Spleen (tissue), 7 donors: ENCODE measurements at regions not wholly inside any gene's neighbourhood (a gene's known extent, or its start where the extent isn't known, plus 50 kb on each side); places are given as distances from the start of the nearest gene placed in this dataset.

Source experiments
- POLR2A ChIP-seq, 3 donors: fragments of 450-650 bp; IDR thresholded peaks; one replicate each; pipeline ENCODE4 v1.5.1; 2017; ENCODE audit warnings: antibody characterized with exemption in 3 of 3, mild to moderate bottlenecking in 1 of 3
- POLR2AphosphoS5 ChIP-seq, 3 donors: sonication (generic); formaldehyde crosslinking; IDR thresholded peaks; one replicate each; pipeline ENCODE4 v1.5.1; 2017; ENCODE audit warnings: antibody characterized with exemption in 3 of 3
- TF ChIP-seq, protein P1 (sequence below), 11 experiments: fragments of 200-600 bp in 7 of 11; fragments of 450-650 bp in 4 of 11; sonication (generic) in 4 of 11; IDR thresholded peaks in 8 of 11; conservative IDR thresholded peaks in 3 of 11; 1 replicate in 7 of 11; 2 replicates in 4 of 11; pipeline versions ENCODE4 v1.4.0 to v1.8.0; 2016 to 2021; ENCODE audit warnings: antibody characterized with exemption in 11 of 11, inconsistent platforms in 4 of 11, mild to moderate bottlenecking in 1 of 11
- donor health status: DM: no; HTN: no; CAD: no; lungs with moderate emphysema.
- donor health status: DM: no; HTN: no; CAD: no.
- donor health status: DM: no; HTN: no; CAD: no.

DNA sequence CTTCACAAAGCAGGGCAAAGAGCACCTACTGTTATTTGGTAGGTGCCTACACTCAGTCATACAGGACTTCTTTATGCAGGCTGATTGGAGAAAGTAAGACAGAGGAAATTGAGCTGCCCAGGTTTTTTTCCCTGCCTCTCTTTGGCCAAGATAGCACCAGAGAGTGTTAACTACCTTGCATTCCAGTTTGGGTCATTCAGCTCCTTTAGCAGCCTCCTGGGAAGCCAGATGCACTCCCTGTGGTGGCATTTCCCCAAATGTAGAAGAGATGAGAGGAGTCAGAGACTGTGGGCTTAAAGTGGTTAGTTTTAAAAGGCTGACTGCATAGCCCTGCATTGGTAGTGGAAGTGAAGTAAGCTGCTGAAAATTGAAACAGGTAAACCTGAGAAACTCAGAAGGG is 358.4 kb downstream of the BCKDHB start:
- TF ChIP-seq, protein P1, sequence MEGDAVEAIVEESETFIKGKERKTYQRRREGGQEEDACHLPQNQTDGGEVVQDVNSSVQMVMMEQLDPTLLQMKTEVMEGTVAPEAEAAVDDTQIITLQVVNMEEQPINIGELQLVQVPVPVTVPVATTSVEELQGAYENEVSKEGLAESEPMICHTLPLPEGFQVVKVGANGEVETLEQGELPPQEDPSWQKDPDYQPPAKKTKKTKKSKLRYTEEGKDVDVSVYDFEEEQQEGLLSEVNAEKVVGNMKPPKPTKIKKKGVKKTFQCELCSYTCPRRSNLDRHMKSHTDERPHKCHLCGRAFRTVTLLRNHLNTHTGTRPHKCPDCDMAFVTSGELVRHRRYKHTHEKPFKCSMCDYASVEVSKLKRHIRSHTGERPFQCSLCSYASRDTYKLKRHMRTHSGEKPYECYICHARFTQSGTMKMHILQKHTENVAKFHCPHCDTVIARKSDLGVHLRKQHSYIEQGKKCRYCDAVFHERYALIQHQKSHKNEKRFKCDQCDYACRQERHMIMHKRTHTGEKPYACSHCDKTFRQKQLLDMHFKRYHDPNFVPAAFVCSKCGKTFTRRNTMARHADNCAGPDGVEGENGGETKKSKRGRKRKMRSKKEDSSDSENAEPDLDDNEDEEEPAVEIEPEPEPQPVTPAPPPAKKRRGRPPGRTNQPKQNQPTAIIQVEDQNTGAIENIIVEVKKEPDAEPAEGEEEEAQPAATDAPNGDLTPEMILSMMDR (IDR thresholded peaks at IDR 0.05 in 8 of 11, conservative IDR thresholded peaks at IDR 0.05 in 3 of 11) = no peak
- TF ChIP-seq POLR2A (IDR thresholded peaks at IDR 0.05) (no peak), POLR2AphosphoS5 (IDR thresholded peaks at IDR 0.05) (no peak)
